CD8-positive, alpha-beta memory T cell (primary cell): ENCODE measurements at regions not wholly inside any gene's neighbourhood (a gene's known extent, or its start where the extent isn't known, plus 50 kb on each side); places are given as distances from the start of the nearest gene placed in this dataset.

ENCODE experiments used
- CTCF ChIA-PET: fragments of 350-600 bp; sonication (Branson Sonifier 250); formaldehyde crosslinking; loops from one replicate; lab custom pipeline; 2021; ENCODE audit warnings: antibody characterized with exemption; lab: Charles Lee
- POLR2A ChIA-PET: fragments of 350-600 bp; sonication (Branson Sonifier 250); formaldehyde crosslinking; loops from one replicate; lab custom pipeline; 2021; ENCODE audit warnings: antibody characterized with exemption; lab: Charles Lee
- DNase-seq, 5 donors: peaks; one replicate each; pipeline versions ENCODE4 v3.0.0 to v3.0.0-alpha.2; 2020 to 2022; ENCODE audit warnings: mixed read lengths in 1 of 5
- H3K27ac ChIP-seq: one replicate; pipeline ENCODE4 v1.7.0; 2013; ENCODE audit warnings: low read depth, mild to moderate bottlenecking, low read length, moderate library complexity
- H3K27me3 ChIP-seq: 2 replicates; pipeline ENCODE4 v1.7.0; 2013; ENCODE audit warnings: low read length, mild to moderate bottlenecking; ENCODE audit not compliant: insufficient read depth, poor library complexity, severe bottlenecking
- H3K36me3 ChIP-seq: 2 replicates; pipeline ENCODE4 v1.7.0; 2013; ENCODE audit warnings: mild to moderate bottlenecking, low read length, moderate library complexity; ENCODE audit not compliant: insufficient read depth
- H3K4me1 ChIP-seq: 2 replicates; pipeline ENCODE4 v1.7.0; 2013; ENCODE audit warnings: mild to moderate bottlenecking, low read length, moderate library complexity; ENCODE audit not compliant: insufficient read depth
- H3K4me3 ChIP-seq: 2 replicates; pipeline ENCODE4 v1.7.0; 2013; ENCODE audit warnings: mild to moderate bottlenecking, low read length
- H3K9me3 ChIP-seq: 2 replicates; pipeline ENCODE4 v1.7.0; 2013; ENCODE audit warnings: mild to moderate bottlenecking, low read length
- H3K27ac Mint-ChIP-seq, 8 donors: one replicate each; pipeline ENCODE4 v1.8.0; 2020 to 2021; ENCODE audit warnings: mixed read lengths in 8 of 8, mild to moderate bottlenecking in 6 of 8, inconsistent platforms in 3 of 8, moderate library complexity in 3 of 8
- H3K27me3 Mint-ChIP-seq, 2 donors: one replicate each; pipeline ENCODE4 v1.8.0; 2020 to 2021; ENCODE audit warnings: mixed read lengths in 2 of 2, mild to moderate bottlenecking in 1 of 2, moderate library complexity in 1 of 2
- H3K36me3 Mint-ChIP-seq, 3 donors: one replicate each; pipeline ENCODE4 v1.8.0; 2020 to 2021; ENCODE audit warnings: mixed read lengths in 3 of 3, inconsistent platforms in 1 of 3, mild to moderate bottlenecking in 1 of 3
- H3K4me1 Mint-ChIP-seq, 3 donors: one replicate each; pipeline ENCODE4 v1.8.0; 2020 to 2021; ENCODE audit warnings: mixed read lengths in 3 of 3, inconsistent platforms in 1 of 3, mild to moderate bottlenecking in 1 of 3
- H3K4me3 Mint-ChIP-seq, 7 donors: one replicate each; pipeline ENCODE4 v1.8.0; 2020 to 2021; ENCODE audit warnings: mixed read lengths in 7 of 7, mild to moderate bottlenecking in 6 of 7, moderate library complexity in 4 of 7, inconsistent platforms in 2 of 7
- H3K9me3 Mint-ChIP-seq, 5 donors: one replicate each; pipeline ENCODE4 v1.8.0; 2020 to 2022; ENCODE audit warnings: mixed read lengths in 5 of 5, mild to moderate bottlenecking in 3 of 5, moderate library complexity in 2 of 5, inconsistent platforms in 1 of 5

- Mint-ChIP-seq H3K36me3 (no peaks in the 10 kb centered on the region), H3K27ac (no peak overlapping the region), H3K27me3 (no peaks in the 10 kb centered on the region), H3K4me3 (no peak overlapping the region), H3K9me3 (peaks cover 0 to 17% (median 4%) of the 10 kb centered on the region in 5 donors), H3K4me1 (no peaks in the 10 kb centered on the region)
- DNase-seq = no peak
- no peak overlapping the region for H3K4me3 ChIP-seq
- CTCF ChIA-PET = no interaction called here
- H3K36me3 ChIP-seq = no peaks in the 10 kb centered on the region
- no peaks in the 10 kb centered on the region for H3K4me1 ChIP-seq
- no peaks in the 10 kb centered on the region for H3K9me3 ChIP-seq
- POLR2A ChIA-PET = no interaction called here
- no peaks in the 10 kb centered on the region for H3K27me3 ChIP-seq
- H3K27ac ChIP-seq = no peak overlapping the region
Measured at GRCh38 chr3:164380156-164380555, 698.1 kb downstream of the SI start.

GRCh38 chr3:164377466-164377865 is 700.8 kb downstream of the SI start:
- Histone ChIP-seq H3K27me3 (no peaks in the 10 kb centered on the region), H3K4me1 (no peaks in the 10 kb centered on the region), H3K4me3 (no peak overlapping the region), H3K36me3 (no peaks in the 10 kb centered on the region), H3K27ac (no peak overlapping the region), H3K9me3 (no peaks in the 10 kb centered on the region)
- no peak for DNase-seq
- no peaks in the 10 kb centered on the region for H3K36me3 Mint-ChIP-seq
- POLR2A ChIA-PET = no interaction called here
- no peak overlapping the region for H3K27ac Mint-ChIP-seq
- H3K9me3 Mint-ChIP-seq = peaks cover 0 to 20% (median 4%) of the 10 kb centered on the region in 5 donors
- CTCF ChIA-PET = no interaction called here
- no peaks in the 10 kb centered on the region for H3K27me3 Mint-ChIP-seq
- H3K4me3 Mint-ChIP-seq = no peak overlapping the region
- no peaks in the 10 kb centered on the region for H3K4me1 Mint-ChIP-seq

GRCh38 chr3:164375995-164376394 is 702.3 kb downstream of the SI start:
- peaks cover 6% of the 10 kb centered on the region for H3K9me3 ChIP-seq
- DNase-seq = no peak
- Mint-ChIP-seq H3K4me1 (no peaks in the 10 kb centered on the region), H3K36me3 (no peaks in the 10 kb centered on the region), H3K9me3 (peaks cover 2 to 16% (median 4%) of the 10 kb centered on the region in 5 donors), H3K27ac (no peak overlapping the region), H3K4me3 (no peak overlapping the region), H3K27me3 (no peaks in the 10 kb centered on the region)
- H3K27me3 ChIP-seq = no peaks in the 10 kb centered on the region
- no peaks in the 10 kb centered on the region for H3K36me3 ChIP-seq
- no peak overlapping the region for H3K4me3 ChIP-seq
- CTCF ChIA-PET = no interaction called here
- no peak overlapping the region for H3K27ac ChIP-seq
- no peaks in the 10 kb centered on the region for H3K4me1 ChIP-seq
- POLR2A ChIA-PET = no interaction called here

GRCh38 chr3:164375538-164375937 is 702.8 kb downstream of the SI start:
- Mint-ChIP-seq H3K9me3 (peaks cover 2 to 14% (median 4%) of the 10 kb centered on the region in 5 donors), H3K27ac (no peak overlapping the region), H3K4me3 (no peak overlapping the region), H3K27me3 (no peaks in the 10 kb centered on the region), H3K36me3 (no peaks in the 10 kb centered on the region), H3K4me1 (no peaks in the 10 kb centered on the region)
- Histone ChIP-seq H3K4me3 (no peak overlapping the region), H3K4me1 (no peaks in the 10 kb centered on the region), H3K36me3 (no peaks in the 10 kb centered on the region), H3K27me3 (no peaks in the 10 kb centered on the region), H3K27ac (no peak overlapping the region), H3K9me3 (peaks cover 6% of the 10 kb centered on the region)
- no peak for DNase-seq
- ChIA-PET CTCF (no interaction called here), POLR2A (no interaction called here)

GRCh38 chr3:164371681-164372080 is 706.6 kb downstream of the SI start:
- CTCF ChIA-PET = no interaction called here
- Mint-ChIP-seq H3K4me1 (no peaks in the 10 kb centered on the region), H3K27ac (no peak overlapping the region), H3K9me3 (peaks cover 0 to 14% (median 6%) of the 10 kb centered on the region in 5 donors), H3K27me3 (no peaks in the 10 kb centered on the region), H3K36me3 (no peaks in the 10 kb centered on the region), H3K4me3 (no peak overlapping the region)
- no peak overlapping the region for H3K4me3 ChIP-seq
- H3K27ac ChIP-seq = no peak overlapping the region
- POLR2A ChIA-PET = no interaction called here
- no peak for DNase-seq
- H3K4me1 ChIP-seq = no peaks in the 10 kb centered on the region
- H3K27me3 ChIP-seq = no peaks in the 10 kb centered on the region
- no peaks in the 10 kb centered on the region for H3K36me3 ChIP-seq
- peaks cover 6% of the 10 kb centered on the region for H3K9me3 ChIP-seq

- H3K4me1 Mint-ChIP-seq = no peaks in the 10 kb centered on the region
Measured at GRCh38 chr3:164370970-164371369, 707.3 kb downstream of the SI start.

GRCh38 chr3:164365242-164365641 is 713.1 kb downstream of the SI start:
- peaks cover 1 to 9% (median 5%) of the 10 kb centered on the region in 5 donors for H3K9me3 Mint-ChIP-seq
- no peaks in the 10 kb centered on the region for H3K36me3 Mint-ChIP-seq
- Histone ChIP-seq H3K27me3 (no peaks in the 10 kb centered on the region), H3K27ac (no peak overlapping the region), H3K4me1 (no peaks in the 10 kb centered on the region), H3K4me3 (no peak overlapping the region), H3K9me3 (no peaks in the 10 kb centered on the region), H3K36me3 (no peaks in the 10 kb centered on the region)
- ChIA-PET CTCF (no interaction called here), POLR2A (no interaction called here)
- no peaks in the 10 kb centered on the region for H3K27me3 Mint-ChIP-seq
- DNase-seq = no peak
- no peaks in the 10 kb centered on the region for H3K4me1 Mint-ChIP-seq
- H3K27ac Mint-ChIP-seq = no peak overlapping the region
- H3K4me3 Mint-ChIP-seq = no peak overlapping the region

More at GRCh38 chr3:164370970-164371369, 707.3 kb downstream of the SI start:
- H3K4me3 Mint-ChIP-seq = no peak overlapping the region
- Histone ChIP-seq H3K9me3 (peaks cover 6% of the 10 kb centered on the region), H3K36me3 (no peaks in the 10 kb centered on the region), H3K27ac (no peak overlapping the region), H3K4me3 (no peak overlapping the region), H3K27me3 (no peaks in the 10 kb centered on the region), H3K4me1 (no peaks in the 10 kb centered on the region)
- no peak for DNase-seq
- CTCF ChIA-PET = no interaction called here
- POLR2A ChIA-PET = no interaction called here
- H3K9me3 Mint-ChIP-seq = peaks cover 2 to 14% (median 5%) of the 10 kb centered on the region in 5 donors
- H3K27ac Mint-ChIP-seq = no peak overlapping the region
- H3K27me3 Mint-ChIP-seq = no peaks in the 10 kb centered on the region
- no peaks in the 10 kb centered on the region for H3K36me3 Mint-ChIP-seq

- Histone ChIP-seq H3K9me3 (no peaks in the 10 kb centered on the region), H3K27ac (no peak overlapping the region), H3K27me3 (no peaks in the 10 kb centered on the region), H3K4me3 (no peak overlapping the region), H3K4me1 (no peaks in the 10 kb centered on the region), H3K36me3 (no peaks in the 10 kb centered on the region)
- Mint-ChIP-seq H3K9me3 (peaks cover 0 to 9% (median 5%) of the 10 kb centered on the region in 5 donors), H3K27me3 (no peaks in the 10 kb centered on the region), H3K4me3 (no peak overlapping the region), H3K27ac (no peak overlapping the region), H3K36me3 (no peaks in the 10 kb centered on the region), H3K4me1 (no peaks in the 10 kb centered on the region)
- ChIA-PET CTCF (no interaction called here), POLR2A (no interaction called here)
- no peak for DNase-seq
Measured at GRCh38 chr3:164364111-164364510, 714.2 kb downstream of the SI start.
